Mesenchymal stem cell (in vitro differentiated cells and primary cell): ENCODE measurements at regions not wholly inside any gene's neighbourhood (a gene's known extent, or its start where the extent isn't known, plus 50 kb on each side); places are given as distances from the start of the nearest gene placed in this dataset.

Experiments used
- DNase-seq: peaks from one replicate; pipeline ENCODE4 v3.0.0-alpha.2; 2013
- H2AFZ ChIP-seq: one replicate; pipeline ENCODE4 v1.6.1; 2013; ENCODE audit warnings: low read depth, mild to moderate bottlenecking, control low read depth, inconsistent platforms, low read length, moderate library complexity
- H2AK5ac ChIP-seq: 2 replicates; pipeline ENCODE4 v1.6.1; 2013; ENCODE audit warnings: low read length, moderate library complexity, mild to moderate bottlenecking, inconsistent platforms; ENCODE audit not compliant: severe bottlenecking
- H2BK120ac ChIP-seq: one replicate; pipeline ENCODE4 v1.6.1; 2013; ENCODE audit warnings: low read depth, mild to moderate bottlenecking, inconsistent platforms, low read length, moderate library complexity
- H2BK12ac ChIP-seq, 2 experiments: one replicate each; pipeline ENCODE4 v1.6.1; 2013; ENCODE audit warnings: inconsistent platforms in 2 of 2, low read length in 2 of 2, mild to moderate bottlenecking in 2 of 2, moderate library complexity in 2 of 2, control low read depth in 1 of 2
- H2BK15ac ChIP-seq: one replicate; pipeline ENCODE4 v1.6.1; 2013; ENCODE audit warnings: mild to moderate bottlenecking, low read depth, inconsistent platforms; ENCODE audit not compliant: poor library complexity, severe bottlenecking
- H2BK5ac ChIP-seq: 2 replicates; pipeline ENCODE4 v1.6.1; 2013; ENCODE audit warnings: low read depth, mild to moderate bottlenecking, low read length, control low read depth, inconsistent platforms; ENCODE audit not compliant: poor library complexity, severe bottlenecking
- H3K14ac ChIP-seq, 2 experiments: one replicate each; pipeline ENCODE4 v1.6.1; 2013; ENCODE audit warnings: inconsistent platforms in 2 of 2, low read length in 2 of 2, control low read depth in 1 of 2, mild to moderate bottlenecking in 1 of 2, moderate library complexity in 1 of 2
- H3K18ac ChIP-seq, 2 experiments: one replicate each; pipeline ENCODE4 v1.6.1; 2013; ENCODE audit warnings: inconsistent platforms in 2 of 2, low read length in 2 of 2, control low read depth in 1 of 2, low read depth in 1 of 2, mild to moderate bottlenecking in 1 of 2
- H3K23ac ChIP-seq, 2 experiments: one replicate each; pipeline ENCODE4 v1.6.1; 2013; ENCODE audit warnings: inconsistent platforms in 2 of 2, low read length in 2 of 2, mild to moderate bottlenecking in 2 of 2, moderate library complexity in 2 of 2, control low read depth in 1 of 2
- H3K27ac ChIP-seq: 2 replicates; pipeline ENCODE4 v1.5.1; 2013; ENCODE audit warnings: mild to moderate bottlenecking, moderate library complexity, low read length, control low read depth, inconsistent platforms; ENCODE audit not compliant: poor library complexity, severe bottlenecking
- H3K27me3 ChIP-seq, 2 experiments: 2 replicates each; pipeline versions ENCODE4 v1.6.1 to v1.7.0; 2013; ENCODE audit warnings: low read length in 2 of 2, mild to moderate bottlenecking in 2 of 2, moderate library complexity in 2 of 2, control low read depth in 1 of 2, inconsistent platforms in 1 of 2; ENCODE audit not compliant: control insufficient read depth in 1 of 2, insufficient read depth in 1 of 2
- H3K36me3 ChIP-seq, 2 experiments: 2 replicates each; pipeline versions ENCODE4 v1.6.1 to v1.7.0; 2013; ENCODE audit warnings: low read length in 2 of 2, control low read depth in 1 of 2, inconsistent platforms in 1 of 2, low read depth in 1 of 2, mild to moderate bottlenecking in 1 of 2; ENCODE audit not compliant: insufficient read depth in 2 of 2, control insufficient read depth in 1 of 2
- H3K4ac ChIP-seq, 2 experiments: one replicate each; pipeline ENCODE4 v1.6.1; 2013; ENCODE audit warnings: inconsistent platforms in 2 of 2, low read length in 2 of 2, mild to moderate bottlenecking in 2 of 2, moderate library complexity in 2 of 2, control low read depth in 1 of 2, low read depth in 1 of 2
- H3K4me1 ChIP-seq: 2 replicates; pipeline ENCODE4 v1.6.1; 2013; ENCODE audit warnings: low read depth, low read length, control low read depth; ENCODE audit not compliant: control insufficient read depth, insufficient read depth
- H3K4me2 ChIP-seq: 2 replicates; pipeline ENCODE4 v1.6.1; 2013; ENCODE audit warnings: low read length, mild to moderate bottlenecking, inconsistent platforms; ENCODE audit not compliant: poor library complexity, severe bottlenecking
- H3K4me3 ChIP-seq, 2 experiments: 2 replicates each; pipeline versions ENCODE4 v1.5.1 to v1.7.0; 2013; ENCODE audit warnings: low read length in 2 of 2, mild to moderate bottlenecking in 2 of 2, control low read depth in 1 of 2, low read depth in 1 of 2; ENCODE audit not compliant: insufficient read depth in 1 of 2
- H3K79me1 ChIP-seq: replicated peaks from 2 replicates; pipeline ENCODE4 v1.6.1; 2013; ENCODE audit warnings: mild to moderate bottlenecking, control low read depth, low read length, inconsistent platforms; ENCODE audit not compliant: poor library complexity, severe bottlenecking
- H3K9ac ChIP-seq: 2 replicates; pipeline ENCODE4 v1.7.0; 2013; ENCODE audit warnings: mild to moderate bottlenecking, low read length, moderate library complexity
- H3K9me3 ChIP-seq: 2 replicates; pipeline ENCODE4 v1.7.0; 2013; ENCODE audit warnings: mild to moderate bottlenecking, low read length; ENCODE audit not compliant: control insufficient read depth
- H4K8ac ChIP-seq: one replicate; pipeline ENCODE4 v1.6.1; 2013; ENCODE audit warnings: inconsistent platforms, mild to moderate bottlenecking, low read length, moderate library complexity
- H4K91ac ChIP-seq: one replicate; pipeline ENCODE4 v1.6.1; 2013; ENCODE audit warnings: mild to moderate bottlenecking, low read length, inconsistent platforms
- WGBS: methylation state at CpG from one replicate; pipeline ENCODE4 v1.1.7; 2013; ENCODE audit warnings: mixed read lengths; 5-methylcytosine and 5-hydroxymethylcytosine counted together

GRCh38 chr22:49190816-49191505 lies 636.7 kb downstream of the BRD1 start:
- Histone ChIP-seq H3K4me2 (no peak overlapping the region), H4K91ac (no peak overlapping the region), H3K23ac (no peak overlapping the region), H2AK5ac (no peak overlapping the region), H3K79me1 (no peaks in the 10 kb centered on the region), H3K36me3 (no peaks in the 10 kb centered on the region), H3K4me3 (no peak overlapping the region), H3K18ac (no peak overlapping the region), H2BK120ac (no peak overlapping the region), H2BK15ac (no peak overlapping the region), H3K27me3 (no peaks in the 10 kb centered on the region), H2AFZ (no peak overlapping the region), H2BK12ac (no peak overlapping the region), H3K9ac (no peak overlapping the region), H3K27ac (no peak overlapping the region), H2BK5ac (no peak overlapping the region), H3K4ac (no peak overlapping the region), H4K8ac (no peak overlapping the region), H3K9me3 (no peaks in the 10 kb centered on the region), H3K4me1 (no peaks in the 10 kb centered on the region), H3K14ac (no peak overlapping the region)
- DNase-seq, result no peak
- WGBS, result 80% methylated on average over 24 of the region's 24 CpGs

- Histone ChIP-seq H2BK12ac (no peak overlapping the region), H3K27ac (no peak overlapping the region), H2BK5ac (no peak overlapping the region), H3K18ac (no peak overlapping the region), H3K9ac (no peak overlapping the region), H3K14ac (no peak overlapping the region), H3K23ac (no peak overlapping the region), H2AK5ac (no peak overlapping the region), H4K8ac (no peak overlapping the region), H2AFZ (no peak overlapping the region), H2BK120ac (no peak overlapping the region), H3K27me3 (no peaks in the 10 kb centered on the region), H3K36me3 (no peaks in the 10 kb centered on the region), H4K91ac (no peak overlapping the region), H3K4me1 (no peaks in the 10 kb centered on the region), H3K79me1 (no peaks in the 10 kb centered on the region), H3K4me3 (no peak overlapping the region), H2BK15ac (no peak overlapping the region), H3K4me2 (no peak overlapping the region), H3K4ac (no peak overlapping the region), H3K9me3 (no peaks in the 10 kb centered on the region)
- no peak for DNase-seq
- WGBS, result 84% methylated on average over 14 of the region's 14 CpGs
Observed at GRCh38 chr22:49189871-49190270, 637.8 kb downstream of the BRD1 start.

- Histone ChIP-seq H2BK120ac (no peak overlapping the region), H3K36me3 (no peaks in the 10 kb centered on the region), H2AFZ (no peak overlapping the region), H3K27me3 (no peaks in the 10 kb centered on the region), H3K18ac (no peak overlapping the region), H4K8ac (no peak overlapping the region), H2AK5ac (no peak overlapping the region), H3K79me1 (no peaks in the 10 kb centered on the region), H3K4ac (no peak overlapping the region), H3K23ac (no peak overlapping the region), H3K4me1 (no peaks in the 10 kb centered on the region), H3K14ac (no peak overlapping the region), H2BK12ac (no peak overlapping the region), H3K9me3 (no peaks in the 10 kb centered on the region), H2BK5ac (no peak overlapping the region), H4K91ac (no peak overlapping the region), H3K27ac (no peak overlapping the region), H3K4me2 (no peak overlapping the region), H2BK15ac (no peak overlapping the region), H3K9ac (no peak overlapping the region), H3K4me3 (no peak overlapping the region)
- 82% methylated on average over 10 of the region's 10 CpGs for WGBS
- no peak for DNase-seq
Observed at GRCh38 chr22:49188591-49188990, 639.1 kb downstream of the BRD1 start.

- Histone ChIP-seq H3K9me3 (no peaks in the 10 kb centered on the region), H3K4me1 (no peaks in the 10 kb centered on the region), H3K4ac (no peak overlapping the region), H3K4me2 (no peak overlapping the region), H2BK15ac (no peak overlapping the region), H3K27me3 (no peaks in the 10 kb centered on the region), H4K91ac (no peak overlapping the region), H2BK5ac (no peak overlapping the region), H2BK12ac (no peak overlapping the region), H3K9ac (no peak overlapping the region), H3K27ac (no peak overlapping the region), H3K14ac (no peak overlapping the region), H3K79me1 (no peaks in the 10 kb centered on the region), H2AK5ac (no peak overlapping the region), H2BK120ac (no peak overlapping the region), H2AFZ (no peak overlapping the region), H3K36me3 (no peaks in the 10 kb centered on the region), H3K23ac (no peak overlapping the region), H4K8ac (no peak overlapping the region), H3K18ac (no peak overlapping the region), H3K4me3 (no peak overlapping the region)
- WGBS, result 69% methylated on average over 8 of the region's 8 CpGs
- DNase-seq, result no peak
Observed at GRCh38 chr22:49188091-49188490, 639.6 kb downstream of the BRD1 start.
